GM21390 (cell line): ENCODE measurements at regions not wholly inside any gene's neighbourhood (a gene's known extent, or its start where the extent isn't known, plus 50 kb on each side); places are given as distances from the start of the nearest gene placed in this dataset.
"Not testable (repeated sequence)": the region's sequence is repeated elsewhere in the genome, so short reads cannot be mapped to it uniquely, and the experiment has no call there.

ENCODE experiments used
- ATAC-seq: cut with Tn5 transposase; IDR thresholded peaks from one replicate; pipeline ENCODE4 v1.9.1; 2021; ENCODE audit not compliant: unreplicated experiment

DNA sequence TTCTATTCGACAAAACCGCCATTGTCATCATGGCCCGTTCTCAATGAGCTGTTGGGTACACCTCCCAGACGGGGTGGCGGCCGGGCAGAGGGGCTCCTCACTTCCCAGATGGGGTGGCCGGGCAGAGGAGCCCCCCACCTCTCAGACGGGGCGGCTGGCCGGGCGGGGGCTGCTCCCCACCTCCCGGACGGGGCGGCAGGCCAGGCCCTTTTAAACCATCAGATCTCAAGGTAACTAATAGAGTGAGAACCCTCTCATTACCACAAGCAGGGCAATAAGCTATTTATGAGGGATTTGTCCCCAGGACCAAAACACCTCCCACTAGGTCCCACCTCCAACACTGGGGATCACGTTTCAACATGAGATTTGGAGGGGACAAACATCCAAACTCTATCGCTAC lies 571.5 kb downstream of the INSC start:
- ATAC-seq: not testable (repeated sequence)

DNA sequence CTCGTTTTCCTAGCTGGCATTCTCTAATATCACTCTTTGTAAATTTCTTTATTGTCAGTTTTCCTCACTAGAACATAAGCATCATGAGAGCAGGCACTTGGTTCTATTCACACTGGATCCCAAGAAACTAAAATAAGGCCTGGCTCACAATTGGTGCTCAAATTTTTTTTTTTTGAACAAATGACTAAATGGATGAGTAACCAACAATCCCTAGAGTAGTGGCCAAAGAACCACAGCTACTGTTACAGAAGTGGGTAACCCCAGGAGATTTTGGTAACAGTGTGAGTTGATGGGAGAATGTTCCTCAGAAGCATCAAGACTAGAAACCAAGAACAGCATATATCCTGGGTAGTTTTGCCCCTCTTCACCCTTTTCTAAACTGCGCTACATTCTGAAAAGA lies 572.6 kb downstream of the INSC start:
- ATAC-seq: no peak

DNA sequence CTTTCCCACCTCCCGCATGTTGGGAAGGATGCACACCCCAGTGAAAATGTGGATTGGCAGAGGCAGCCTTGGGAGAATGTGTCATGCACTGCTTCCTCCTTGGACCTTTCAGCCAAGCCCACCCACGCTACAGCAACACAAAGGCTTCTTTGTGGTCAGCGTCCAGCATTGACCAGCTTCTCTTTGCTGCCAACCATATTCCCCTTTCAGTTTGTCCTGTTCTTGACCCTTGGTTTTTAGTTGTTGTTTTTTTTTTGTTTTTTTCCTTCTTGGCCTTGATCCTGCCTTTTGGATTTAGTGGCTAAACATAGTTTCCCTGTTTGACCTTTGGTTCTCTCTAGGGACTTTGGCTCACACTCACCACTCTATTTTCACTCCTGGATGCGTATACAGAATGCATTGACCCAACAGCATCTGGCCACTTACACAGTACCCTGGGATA lies 573.6 kb downstream of the INSC start:
- no peak for ATAC-seq

DNA sequence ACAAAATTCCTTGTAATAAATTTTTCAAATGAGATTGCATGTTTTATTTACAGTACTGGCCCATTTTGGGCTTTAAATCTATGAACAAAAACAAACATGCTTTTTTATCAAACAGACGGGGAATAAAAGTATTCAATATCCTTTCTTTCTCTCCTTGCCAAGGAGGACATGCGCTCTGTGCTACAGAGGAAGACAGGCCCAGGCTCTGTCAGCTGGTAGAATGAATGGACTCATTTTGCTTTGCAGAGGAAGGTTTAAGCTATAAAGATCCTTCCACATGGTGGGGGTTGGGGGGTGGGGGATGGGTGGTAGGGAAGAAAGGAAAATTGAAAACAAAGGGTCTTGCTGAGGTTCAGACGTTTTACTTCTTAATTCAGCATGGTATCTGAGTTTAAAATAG lies 575.6 kb downstream of the INSC start:
- no peak for ATAC-seq

DNA sequence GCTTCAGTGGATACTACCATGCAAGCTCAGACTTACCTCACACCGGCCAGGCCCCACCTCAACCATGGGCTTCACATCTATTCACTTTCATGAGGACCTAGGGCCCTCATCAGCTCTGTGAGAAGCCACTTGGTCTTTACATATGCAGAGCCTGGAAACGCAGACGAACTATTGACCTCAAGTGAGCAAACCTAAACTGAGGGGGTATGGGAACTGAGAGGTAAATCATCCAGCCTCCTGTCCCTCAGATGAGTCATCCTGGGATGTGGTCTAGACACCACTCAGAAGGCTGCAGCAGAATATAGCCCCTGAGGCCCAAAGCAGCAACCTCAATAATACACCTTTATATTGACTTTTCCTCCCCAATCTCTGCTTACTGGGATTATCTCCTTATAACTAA lies 578.0 kb downstream of the INSC start:
- peak; percentile 55 for ATAC-seq

DNA sequence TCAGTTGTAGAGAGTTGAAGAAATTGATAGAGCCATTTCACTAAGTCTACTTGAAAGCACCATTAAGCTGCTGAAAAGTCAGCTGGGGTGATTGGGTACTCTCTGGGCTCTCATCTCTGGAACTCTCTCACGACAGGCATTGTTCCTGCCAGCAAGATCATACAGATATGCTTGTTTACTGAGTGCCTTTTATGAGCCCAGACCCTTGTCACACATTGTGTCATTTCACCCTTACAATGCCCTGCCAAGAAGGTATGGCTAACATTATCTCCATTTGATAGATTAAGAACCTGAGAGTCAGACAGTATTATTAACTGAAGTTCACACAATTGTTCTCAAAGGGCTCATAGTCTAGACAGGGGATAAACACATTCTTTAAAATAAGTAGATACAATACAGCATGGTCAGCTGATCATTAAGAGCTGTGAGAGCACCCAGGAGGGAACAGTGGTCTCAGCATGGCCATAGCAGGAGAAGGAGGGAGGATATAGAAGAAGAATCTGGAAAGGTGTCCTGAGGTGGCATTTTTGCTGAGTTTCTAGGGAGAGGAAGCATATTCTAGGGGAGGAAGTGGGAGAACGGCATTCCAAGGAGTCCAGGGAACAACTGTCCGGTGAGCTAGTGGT lies 580.5 kb downstream of the INSC start:
- ATAC-seq: no peak

DNA sequence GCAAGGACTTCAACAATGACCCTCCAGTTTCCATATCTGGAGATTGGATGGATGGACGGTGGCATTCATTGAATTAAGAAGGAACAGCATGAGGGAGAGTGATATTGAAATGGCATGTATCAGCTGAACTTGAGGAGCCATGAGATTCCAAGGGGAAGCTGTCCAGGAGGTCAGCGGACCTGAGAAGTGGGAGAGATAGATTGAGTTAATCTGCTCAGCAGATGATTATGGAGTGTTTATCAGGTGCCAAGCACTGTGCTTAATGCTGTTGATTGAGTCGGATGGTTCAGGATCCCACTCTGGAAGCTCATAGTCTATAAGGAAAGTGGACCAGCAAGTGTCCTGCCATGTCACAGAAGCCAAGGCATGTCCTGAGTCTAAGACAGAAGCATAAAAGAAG lies 581.3 kb downstream of the INSC start:
- ATAC-seq: no peak

DNA sequence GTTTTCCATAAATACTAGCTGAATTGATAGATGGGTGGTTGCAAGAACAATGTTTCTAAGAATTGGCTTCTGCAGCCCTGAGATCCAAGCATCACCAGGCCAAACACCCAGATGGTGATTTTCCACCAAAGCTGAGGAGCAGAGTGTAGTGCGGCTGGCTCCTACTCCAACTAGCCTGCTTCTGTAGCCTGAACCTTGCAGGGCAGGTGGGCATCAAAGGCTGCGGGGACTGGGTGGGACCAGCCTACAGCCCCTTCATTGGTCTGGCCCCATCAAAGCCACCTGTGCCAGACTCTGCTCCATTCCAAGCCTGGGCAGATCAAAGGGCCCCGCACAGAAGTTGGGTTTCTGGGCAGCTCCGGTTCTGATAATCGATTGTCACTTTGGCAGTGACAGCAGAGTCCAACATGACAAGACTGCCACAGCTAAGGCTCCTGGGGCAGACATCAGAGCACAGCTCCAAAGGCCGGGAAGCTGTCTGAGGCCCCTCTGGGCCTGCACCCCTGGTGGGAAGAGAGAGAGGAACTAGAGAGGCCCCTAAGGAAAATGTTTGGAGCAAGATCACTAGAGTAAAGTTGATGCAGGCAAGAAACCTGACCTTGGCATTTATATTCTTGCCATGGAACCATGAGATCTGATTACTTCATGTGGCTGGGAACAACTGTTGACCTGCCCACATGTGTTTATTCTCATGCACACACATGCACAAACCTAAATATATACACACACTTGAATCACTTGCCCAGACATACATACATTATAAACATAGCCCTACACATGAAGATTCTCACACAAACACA lies 582.9 kb downstream of the INSC start:
- ATAC-seq: no peak

DNA sequence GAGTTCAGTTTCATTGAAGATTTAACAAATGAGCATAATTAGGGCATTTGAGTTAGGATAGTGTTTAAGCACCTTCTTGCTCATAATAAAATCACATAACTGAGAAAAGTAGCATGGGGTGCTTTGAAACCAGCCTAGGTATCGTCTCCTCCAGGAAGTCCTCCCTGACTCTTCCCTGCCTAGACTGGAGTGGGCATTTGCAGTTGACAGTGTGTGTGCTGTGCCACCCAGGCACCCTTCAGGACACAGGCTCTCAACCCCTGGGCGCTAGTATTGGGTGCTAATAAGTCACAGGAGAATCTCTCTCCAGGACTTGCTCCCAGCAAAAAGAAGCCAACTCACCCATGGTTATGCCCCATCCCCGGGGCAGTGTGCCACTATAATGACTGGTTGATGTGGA lies 584.1 kb downstream of the INSC start:
- ATAC-seq: no peak

DNA sequence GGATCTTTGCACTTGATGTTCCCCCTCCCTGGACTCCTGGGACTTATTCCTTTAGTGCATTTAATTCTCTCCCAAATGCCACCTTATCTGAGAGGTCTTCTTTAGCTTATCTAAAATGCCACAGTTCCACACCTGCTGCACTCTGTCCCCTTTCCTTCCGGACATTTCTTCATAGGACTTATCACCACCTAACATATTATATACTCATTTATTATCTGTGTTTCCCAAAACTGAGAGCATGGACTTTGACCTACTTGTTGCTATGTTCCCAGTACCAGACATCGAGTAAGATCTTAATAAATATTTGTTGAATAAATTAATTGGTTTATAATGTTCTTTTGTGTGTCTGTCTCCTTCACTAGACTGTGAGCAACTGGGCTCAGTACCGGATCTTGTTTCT lies 585.3 kb downstream of the INSC start:
- no peak for ATAC-seq

DNA sequence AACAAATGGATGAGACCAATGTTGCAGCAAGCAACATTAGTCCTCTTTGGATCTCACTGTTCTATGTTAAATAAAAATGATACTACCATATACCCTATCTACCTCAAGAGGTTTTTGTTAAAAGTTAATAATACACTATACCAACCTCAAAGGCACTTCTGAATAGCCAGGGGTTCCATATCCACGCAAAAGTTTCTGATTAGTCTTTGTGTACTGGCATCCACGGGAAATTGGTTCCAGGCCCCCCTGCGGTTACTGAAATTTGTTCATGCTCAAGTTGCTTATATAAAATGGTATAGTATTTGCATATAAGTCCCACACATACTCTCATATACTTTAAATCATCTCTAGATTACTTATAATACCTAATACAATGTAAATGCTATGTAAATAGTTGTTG lies 585.7 kb downstream of the INSC start:
- no peak for ATAC-seq

DNA sequence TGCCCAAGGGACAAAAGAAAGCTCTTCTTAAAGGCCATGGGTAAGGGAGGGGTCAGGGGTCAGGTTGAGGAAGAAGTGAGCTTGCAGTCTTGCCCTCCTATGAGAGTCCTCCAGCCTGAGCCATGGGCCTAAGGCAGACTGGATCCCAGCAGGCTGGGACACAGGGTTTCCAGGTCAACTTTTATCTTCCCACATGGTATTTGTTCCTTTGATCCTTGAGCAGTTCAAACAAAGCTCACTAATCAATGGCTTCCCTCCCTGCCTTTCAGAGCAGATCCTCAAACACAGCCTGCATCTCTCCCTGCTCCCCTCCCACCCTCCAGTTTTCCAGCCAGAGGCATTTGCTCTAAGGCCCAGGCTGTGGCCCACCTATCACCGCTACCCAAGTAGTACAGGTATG lies 589.3 kb downstream of the INSC start:
- no peak for ATAC-seq

DNA sequence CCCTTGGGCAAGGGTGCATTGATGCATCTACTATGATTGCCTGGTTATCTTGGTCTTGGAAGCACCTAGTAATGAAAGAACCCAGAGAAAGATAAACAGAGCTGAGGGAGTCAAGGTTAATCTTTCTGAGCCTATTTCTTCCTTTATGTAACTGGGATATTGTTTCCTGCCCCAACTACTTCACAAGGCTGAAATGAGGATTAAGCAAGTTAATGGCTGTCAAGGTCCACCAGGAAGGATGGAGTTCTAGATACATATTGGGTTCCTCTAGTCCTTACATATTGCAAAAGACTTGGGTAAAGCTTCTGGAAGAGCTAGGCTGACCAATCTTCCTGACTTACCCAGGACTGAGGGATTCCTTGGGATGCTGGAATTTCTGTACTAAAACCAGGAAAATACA lies 589.8 kb downstream of the INSC start:
- no peak for ATAC-seq

DNA sequence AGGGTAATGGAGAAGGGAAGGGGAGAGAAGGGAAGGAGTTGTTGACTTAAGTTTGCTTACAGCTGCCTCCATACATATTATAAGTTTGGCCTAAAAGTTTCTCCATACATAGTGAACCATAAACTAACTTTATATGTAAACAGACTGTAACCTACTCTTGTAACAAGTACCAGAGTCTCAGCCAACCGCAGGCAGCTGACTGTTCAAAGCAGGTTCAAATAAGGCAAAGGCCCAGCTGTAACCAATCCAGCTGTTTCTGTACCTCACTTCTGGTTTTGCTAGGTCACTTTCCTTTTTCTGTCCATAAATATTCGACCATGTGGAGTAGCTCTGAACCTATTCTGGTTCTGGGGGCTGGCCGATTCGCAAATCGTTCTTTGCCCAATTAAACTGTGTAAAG lies 591.2 kb downstream of the INSC start:
- ATAC-seq: no peak

DNA sequence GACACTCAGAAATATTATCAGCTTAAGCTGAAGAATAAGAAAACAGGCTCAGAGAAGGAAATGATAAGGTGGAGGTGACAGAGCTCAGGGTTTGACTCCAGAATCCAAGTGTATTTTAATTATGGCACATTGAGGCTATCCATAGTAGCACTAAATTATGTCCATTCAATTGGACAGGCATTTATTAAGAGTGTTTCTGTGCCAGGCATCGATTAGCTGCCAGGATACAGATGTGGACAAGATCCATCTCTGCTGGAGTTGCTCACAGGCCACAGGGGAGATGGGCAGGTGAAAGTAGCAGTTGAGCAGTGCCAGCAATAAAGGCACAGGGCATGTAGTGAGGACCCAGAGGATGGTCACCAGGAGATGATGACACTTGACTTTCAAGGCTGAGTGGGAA lies 592.5 kb downstream of the INSC start:
- ATAC-seq: no peak

DNA sequence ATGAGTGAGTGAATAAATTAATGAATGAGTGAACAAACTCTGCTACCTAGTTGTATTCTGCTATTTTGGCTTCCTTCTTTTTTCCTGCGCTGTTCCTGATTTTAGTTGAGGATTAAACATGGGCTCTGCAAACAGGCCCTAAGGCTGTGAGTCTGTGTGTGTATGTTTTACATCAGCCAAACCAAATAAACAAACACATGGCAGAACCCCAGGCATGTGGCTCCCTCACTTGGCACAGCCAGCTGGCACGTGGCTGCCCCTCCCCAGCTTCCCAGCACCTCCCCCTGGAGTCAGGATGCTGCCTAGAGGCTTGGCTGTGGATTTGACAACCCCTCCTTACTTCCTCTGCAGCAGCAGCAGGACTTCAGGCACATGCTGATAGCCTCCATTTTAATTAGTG lies 593.2 kb downstream of the INSC start:
- ATAC-seq: no peak

DNA sequence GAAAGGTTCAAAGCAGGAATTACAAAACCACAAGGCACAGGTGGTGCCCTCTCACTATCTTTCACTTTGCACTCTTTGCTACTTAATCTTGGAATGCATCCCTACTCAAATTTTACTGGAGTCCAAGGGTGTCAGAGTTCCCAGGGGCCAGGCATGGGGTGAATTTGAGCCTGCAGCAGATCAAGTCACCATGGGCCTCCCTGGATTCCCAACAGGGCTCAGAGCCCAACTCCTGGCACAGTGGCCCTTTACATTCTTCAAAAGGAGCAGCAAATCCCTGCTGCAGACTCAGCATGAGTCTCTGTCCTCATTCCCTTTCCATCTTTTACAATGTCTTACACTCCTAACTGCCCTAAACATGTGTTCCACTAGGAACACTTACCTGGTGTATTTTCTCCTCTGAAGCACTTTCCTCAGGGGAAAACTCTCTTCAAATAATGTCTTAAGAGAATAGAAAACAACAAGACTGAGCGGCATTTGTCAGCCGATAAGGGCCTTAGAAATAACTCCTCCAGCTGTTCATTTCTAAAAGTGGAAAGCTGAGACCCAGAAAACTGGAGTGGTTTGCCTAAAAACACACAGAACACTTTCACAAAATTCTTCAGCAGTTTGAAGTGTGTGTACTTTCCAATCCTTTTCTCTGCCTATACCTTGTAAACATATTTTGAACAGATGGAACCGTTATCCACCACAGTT lies 596.0 kb downstream of the INSC start:
- no peak for ATAC-seq

DNA sequence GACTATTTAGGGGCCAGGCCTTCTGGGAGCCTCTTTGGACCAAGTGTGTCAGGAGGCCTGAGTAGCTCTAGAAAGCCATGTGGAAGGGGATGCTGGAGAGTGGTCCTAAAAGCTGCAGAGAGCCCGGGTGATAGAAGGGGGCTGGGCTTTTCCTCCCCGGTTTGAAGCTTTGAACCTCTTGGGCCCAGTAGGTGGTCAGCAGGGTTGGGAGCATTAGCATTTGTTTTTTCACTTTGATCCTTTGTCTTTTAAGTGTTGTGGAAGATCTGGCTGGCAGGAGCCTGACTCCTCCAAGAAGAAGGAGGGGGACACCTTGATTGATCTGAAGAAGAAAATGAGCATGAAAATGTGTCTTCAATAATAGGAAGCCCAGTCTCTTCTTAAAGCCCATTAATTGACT lies 596.6 kb downstream of the INSC start:
- ATAC-seq: no peak

DNA sequence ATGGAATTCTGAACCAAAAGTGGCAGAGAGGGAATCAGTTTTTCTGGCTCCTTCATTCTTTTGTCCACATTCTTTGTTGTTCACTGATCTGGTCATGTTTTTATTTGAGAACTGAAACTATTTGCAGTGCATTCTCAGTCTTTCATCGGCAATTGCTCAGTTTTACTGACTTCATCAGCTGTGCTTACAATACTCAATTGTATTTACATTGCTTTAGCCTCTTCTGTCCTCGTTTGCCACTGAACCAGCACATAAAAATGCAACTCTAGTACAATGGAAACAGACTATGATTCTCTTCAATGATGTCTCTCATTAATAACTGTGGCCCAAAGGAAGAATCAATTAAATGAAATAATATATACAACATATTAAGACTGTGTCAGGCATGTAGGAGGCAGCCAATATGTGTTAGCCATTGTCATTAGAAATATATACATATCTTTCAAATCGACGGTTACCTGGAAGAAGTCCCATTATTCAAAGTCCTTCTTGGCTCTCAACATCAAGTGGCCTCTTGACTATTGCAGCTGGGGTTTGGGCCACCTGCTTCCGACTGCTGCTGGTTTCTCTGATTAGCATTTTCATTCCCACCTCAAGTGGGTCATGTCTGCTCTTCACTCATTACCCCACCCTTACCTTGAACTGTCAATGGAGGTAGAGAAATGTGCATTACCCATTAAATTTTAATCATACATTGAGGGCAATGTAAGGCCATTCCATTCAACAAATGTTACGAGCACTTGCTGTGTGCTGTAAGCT lies 600.1 kb downstream of the INSC start:
- no peak for ATAC-seq

DNA sequence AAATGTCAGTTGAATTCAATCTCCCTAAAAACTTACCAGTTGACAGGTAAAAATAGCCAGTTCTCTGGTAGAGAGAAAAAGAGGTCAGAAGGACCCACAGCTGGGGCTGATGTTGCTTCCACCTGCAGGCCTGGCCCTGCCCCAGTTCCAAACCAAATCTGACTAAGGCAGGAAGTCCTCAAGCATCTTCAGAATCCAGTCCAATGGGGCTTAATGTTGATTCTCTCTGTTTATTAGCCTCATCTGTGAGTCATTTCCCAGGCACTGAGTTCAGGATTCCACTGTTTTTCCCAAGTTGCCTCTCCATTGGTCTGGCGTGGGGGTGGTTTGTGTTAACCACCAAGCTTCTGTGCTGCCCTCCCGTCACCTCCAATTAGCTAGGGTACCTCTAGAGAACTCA lies 601.8 kb downstream of the INSC start:
- ATAC-seq: no peak

DNA sequence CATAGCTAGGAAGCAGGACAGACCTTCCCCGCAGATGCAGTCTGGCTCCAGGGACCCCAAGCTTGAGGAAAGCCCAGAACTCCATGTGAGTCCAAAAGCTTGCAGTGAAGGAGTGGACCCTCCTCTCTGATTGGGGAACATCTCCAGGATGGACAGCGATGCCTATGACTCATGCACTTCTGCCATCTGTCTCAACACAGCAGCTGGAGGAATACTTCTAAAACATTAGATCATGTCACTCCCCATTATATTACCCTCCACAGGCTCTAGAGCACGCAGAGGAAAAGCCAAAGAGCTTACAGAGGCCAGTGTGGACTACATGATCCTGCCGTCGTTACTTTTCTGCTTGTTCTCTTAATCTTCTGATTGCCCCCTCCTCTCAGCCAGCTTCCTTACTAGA lies 605.7 kb downstream of the INSC start:
- ATAC-seq: no peak

DNA sequence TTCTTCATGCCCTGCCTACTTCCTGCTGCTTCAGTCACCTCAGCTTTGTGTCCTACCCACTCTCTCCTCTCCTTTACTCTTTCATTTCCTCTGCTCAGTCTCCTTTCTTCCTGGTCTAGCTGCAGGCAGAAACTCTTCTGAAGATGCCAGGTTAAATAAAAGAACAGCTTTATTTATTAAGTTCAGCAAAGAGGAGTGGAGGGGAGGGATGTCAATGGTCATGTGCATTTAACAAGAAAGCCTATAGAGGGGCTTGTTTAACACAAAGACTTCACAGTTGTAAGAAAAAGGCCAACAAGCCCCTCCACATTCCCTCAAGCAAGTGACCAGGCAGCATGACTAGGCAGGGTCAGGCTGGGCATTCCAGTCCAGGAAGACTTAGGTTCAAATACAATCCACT lies 609.2 kb downstream of the INSC start:
- ATAC-seq: no peak
